GM21390 (cell line): ENCODE measurements at regions not wholly inside any gene's neighbourhood (a gene's known extent, or its start where the extent isn't known, plus 50 kb on each side); places are given as distances from the start of the nearest gene placed in this dataset.
A peak's percentile ranks its signal among the peaks of the same experiment; 100 is the strongest.

Experiments
- ATAC-seq: cut with Tn5 transposase; IDR thresholded peaks from one replicate; pipeline ENCODE4 v1.9.1; 2021; ENCODE audit not compliant: unreplicated experiment

- no peak for ATAC-seq
Measured at GRCh38 chr4:170666909-170667308, 577.2 kb upstream of the AADAT start.

- ATAC-seq: no peak
Measured at GRCh38 chr4:170662250-170662649, 572.5 kb upstream of the AADAT start.

GRCh38 chr4:170657761-170658160, 568.0 kb upstream of the AADAT start:
- ATAC-seq: no peak

- ATAC-seq: no peak
Measured at GRCh38 chr4:170656506-170656905, 566.8 kb upstream of the AADAT start.

GRCh38 chr4:170652571-170652970, 562.8 kb upstream of the AADAT start:
- ATAC-seq: no peak

GRCh38 chr4:170651786-170652185, 562.0 kb upstream of the AADAT start:
- no peak for ATAC-seq

GRCh38 chr4:170627418-170627817, 537.7 kb upstream of the AADAT start:
- no peak for ATAC-seq

GRCh38 chr4:170623899-170624298, 534.1 kb upstream of the AADAT start:
- no peak for ATAC-seq

- no peak for ATAC-seq
Measured at GRCh38 chr4:170610434-170610833, 520.7 kb upstream of the AADAT start.

- ATAC-seq: no peak
Measured at GRCh38 chr4:170599894-170600293, 510.1 kb upstream of the AADAT start.

- no peak for ATAC-seq
Measured at GRCh38 chr4:170591076-170591475, 501.3 kb upstream of the AADAT start.

- peak; percentile 96 for ATAC-seq
Measured at GRCh38 chr4:170589597-170590191, 499.9 kb upstream of the AADAT start.

- ATAC-seq: no peak
Measured at GRCh38 chr4:170581969-170582368, 492.2 kb upstream of the AADAT start.

- no peak for ATAC-seq
Measured at GRCh38 chr4:170581322-170581721, 491.6 kb upstream of the AADAT start.

GRCh38 chr4:170580651-170581050, 490.9 kb upstream of the AADAT start:
- no peak for ATAC-seq

- no peak for ATAC-seq
Measured at GRCh38 chr4:170538821-170539473, 449.2 kb upstream of the AADAT start.

GRCh38 chr4:170529748-170530722, 440.3 kb upstream of the AADAT start:
- ATAC-seq: no peak

GRCh38 chr4:170526471-170526870, 436.7 kb upstream of the AADAT start:
- ATAC-seq: no peak

- ATAC-seq: no peak
Measured at GRCh38 chr4:170522427-170522970, 432.7 kb upstream of the AADAT start.

- no peak for ATAC-seq
Measured at GRCh38 chr4:170497689-170498088, 407.9 kb upstream of the AADAT start.

GRCh38 chr4:170497112-170497511, 407.4 kb upstream of the AADAT start:
- ATAC-seq: no peak

- no peak for ATAC-seq
Measured at GRCh38 chr4:170491981-170492380, 402.2 kb upstream of the AADAT start.
